Stimulated activated CD8-positive, alpha-beta memory T cell treated with anti-CD3 and anti-CD28 coated beads, Interleukin-7, amount 100 ng/mL, for 48 hours (primary cell): ENCODE measurements at regions not wholly inside any gene's neighbourhood (a gene's known extent, or its start where the extent isn't known, plus 50 kb on each side); places are given as distances from the start of the nearest gene placed in this dataset.
"Not testable (repeated sequence)": the region's sequence is repeated elsewhere in the genome, so short reads cannot be mapped to it uniquely, and the experiment has no call there.

ENCODE experiments used
- DNase-seq, 2 donors: peaks; one replicate each; pipeline ENCODE4 v3.0.0-alpha.2; 2020; ENCODE audit warnings: low read depth in 1 of 2; ENCODE audit errors: extremely low read depth in 1 of 2

- DNase-seq, result no peak
Observed at GRCh38 chr2:44051593-44052347, 56.0 kb upstream of the LRPPRC start.

DNA sequence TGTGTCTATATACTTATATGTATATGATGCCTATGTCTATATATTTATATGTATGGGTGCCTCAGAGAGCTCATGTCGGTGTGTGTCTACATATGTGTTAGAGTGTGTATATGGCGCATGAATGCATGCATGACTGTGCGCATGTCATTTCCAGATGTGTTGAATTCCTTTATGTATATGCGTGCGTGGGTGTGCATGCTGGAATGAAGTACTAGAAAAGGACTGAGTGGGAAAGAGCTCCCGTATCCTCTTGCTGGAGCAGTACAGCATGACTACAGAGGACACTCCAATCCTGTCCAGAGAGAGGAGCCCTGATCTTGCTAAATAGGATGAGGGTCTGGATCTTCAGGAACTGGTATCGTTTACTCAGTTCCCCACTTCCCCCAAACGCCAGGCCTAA is 56.8 kb upstream of the LRPPRC start:
- no peak for DNase-seq

- DNase-seq, result no peak
Observed at GRCh38 chr2:44053052-44053451, 57.3 kb upstream of the LRPPRC start.

DNA sequence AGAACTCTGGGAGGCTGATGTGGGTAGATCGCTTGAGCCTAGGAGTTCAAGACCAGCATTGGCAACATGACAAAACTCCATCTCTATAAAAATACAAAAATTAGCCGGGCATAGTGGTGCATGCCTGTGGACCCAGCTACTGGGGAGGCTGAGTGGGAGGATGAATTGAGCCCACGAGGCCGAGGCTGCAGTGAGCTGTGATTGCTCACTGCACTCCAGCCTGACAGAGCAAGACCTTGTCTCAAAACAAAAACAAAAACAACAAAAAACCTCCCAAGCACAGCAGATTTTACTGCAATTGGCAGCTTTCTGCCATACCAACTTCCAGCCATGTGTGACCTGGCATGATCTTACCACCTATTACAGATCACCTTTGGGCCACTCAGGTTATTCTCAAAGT is 57.7 kb upstream of the LRPPRC start:
- DNase-seq, result no peak

- no peak for DNase-seq
Observed at GRCh38 chr2:44055229-44055628, 59.4 kb upstream of the LRPPRC start.

DNA sequence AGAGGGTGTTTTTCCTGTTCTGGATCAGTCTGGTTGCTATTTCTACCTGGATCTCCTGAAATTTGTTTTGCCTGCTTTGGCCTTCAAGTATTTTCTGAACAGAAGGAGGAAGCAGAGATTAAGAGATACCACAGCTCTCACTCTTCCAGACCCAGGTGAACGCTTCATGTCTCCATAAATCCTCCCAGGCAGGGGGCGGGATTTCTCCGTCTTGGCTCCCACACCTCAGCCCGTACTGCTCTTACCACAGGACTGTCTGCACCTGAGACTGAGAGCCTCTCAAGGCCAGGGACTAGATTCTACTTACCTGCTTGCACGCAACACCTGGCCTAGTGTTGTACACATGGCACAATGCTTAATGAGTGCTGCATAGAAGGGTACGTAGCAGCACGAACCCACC is 59.9 kb upstream of the LRPPRC start:
- no peak for DNase-seq

DNA sequence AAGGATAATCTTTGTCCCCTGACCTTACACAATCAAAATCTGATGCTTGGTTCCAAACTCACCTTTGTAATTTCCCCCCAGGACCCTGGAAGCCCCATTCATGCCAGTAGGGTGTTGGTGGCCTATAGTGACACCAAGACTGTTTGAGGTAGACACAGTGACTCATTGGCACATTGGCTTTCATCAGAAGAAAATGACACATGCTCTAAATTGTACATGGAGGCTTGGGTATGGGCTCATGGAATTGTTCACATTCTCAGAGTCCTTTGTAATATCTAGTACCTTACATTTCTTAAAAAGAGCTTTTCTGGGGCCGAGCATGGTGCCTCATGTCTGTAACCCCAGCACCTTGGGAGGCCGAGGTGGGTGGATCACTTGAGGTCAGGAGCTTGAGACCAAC is 61.2 kb upstream of the LRPPRC start:
- DNase-seq, result no peak

DNA sequence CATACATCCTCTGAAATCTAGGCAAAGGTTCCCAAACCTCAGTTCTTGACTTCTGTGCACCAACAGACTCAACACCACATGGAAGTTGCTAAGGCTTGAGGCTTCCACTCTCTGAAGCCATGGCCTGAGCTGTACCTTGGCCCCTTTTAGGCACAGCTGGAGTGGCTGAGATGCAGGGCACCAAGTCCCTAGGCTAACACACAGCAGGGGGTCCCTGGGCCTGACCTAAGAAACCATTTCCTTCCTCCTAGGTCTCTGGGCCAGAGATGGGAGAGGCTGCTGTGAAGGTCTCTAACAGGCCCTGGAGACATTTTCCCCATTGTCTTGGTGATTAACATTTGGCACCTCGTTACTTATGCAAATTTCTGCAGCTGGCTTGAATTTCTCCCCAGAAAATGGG is 64.5 kb upstream of the LRPPRC start:
- DNase-seq, result not testable (repeated sequence)

DNA sequence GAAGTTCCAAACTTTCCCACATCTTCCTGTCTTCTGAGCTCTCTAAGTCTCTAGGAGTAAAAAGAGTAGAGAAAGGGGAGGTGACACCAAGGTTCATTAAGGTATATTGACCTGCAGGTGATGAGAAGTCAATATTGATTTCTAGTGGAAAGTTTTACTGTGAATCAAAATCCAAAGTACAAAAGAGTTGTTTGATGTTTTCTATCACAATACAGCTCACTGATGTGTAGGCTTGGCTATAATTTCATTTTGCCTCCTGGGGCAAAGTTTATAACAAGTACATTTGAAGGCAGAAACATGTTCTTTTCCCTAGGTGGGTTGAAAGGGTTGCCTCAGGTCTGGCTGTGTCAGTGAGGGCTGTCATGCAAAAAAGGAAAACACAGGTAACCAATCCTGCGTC is 65.2 kb upstream of the LRPPRC start:
- no peak for DNase-seq

- no peak for DNase-seq
Observed at GRCh38 chr2:44061469-44061868, 65.7 kb upstream of the LRPPRC start.

DNA sequence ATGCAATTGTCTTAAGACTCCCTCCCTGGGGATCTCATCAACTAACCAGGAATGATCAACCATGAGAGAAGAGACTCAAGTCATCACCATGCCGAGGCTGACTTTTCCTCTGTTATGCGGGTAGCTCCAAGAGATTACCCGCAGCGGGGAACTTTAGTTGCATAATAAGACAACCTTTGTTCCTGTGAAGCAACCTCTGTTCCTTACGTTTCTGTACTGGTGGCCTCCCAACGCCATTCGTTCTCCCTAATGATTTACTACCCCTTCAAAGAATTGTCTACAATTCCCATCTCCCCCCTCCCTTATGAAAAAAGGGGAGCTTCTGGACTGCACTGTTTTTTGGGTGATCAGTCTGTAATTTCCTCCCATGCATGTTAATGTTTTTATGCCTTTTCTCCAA is 66.1 kb upstream of the LRPPRC start:
- no peak for DNase-seq

DNA sequence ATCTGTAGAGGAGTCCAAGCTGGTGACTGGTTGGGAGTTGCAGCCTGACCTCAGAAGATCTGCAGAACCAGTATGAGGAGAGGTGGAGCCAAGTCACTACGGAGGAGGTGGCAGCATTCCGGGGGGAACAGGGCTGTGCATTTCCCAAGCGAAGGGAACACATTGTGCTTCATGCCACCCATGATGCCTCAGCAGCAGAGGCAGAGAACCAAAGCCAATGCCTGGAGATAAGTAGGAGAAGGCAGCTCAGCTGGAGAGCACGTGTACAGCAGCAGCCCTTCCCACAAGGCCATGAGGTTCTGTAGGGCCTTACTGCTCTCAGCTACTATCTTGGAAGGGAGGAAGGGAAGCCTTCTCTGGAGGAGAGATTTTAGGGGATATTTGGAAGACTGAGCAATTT is 67.2 kb upstream of the LRPPRC start:
- no peak for DNase-seq

DNA sequence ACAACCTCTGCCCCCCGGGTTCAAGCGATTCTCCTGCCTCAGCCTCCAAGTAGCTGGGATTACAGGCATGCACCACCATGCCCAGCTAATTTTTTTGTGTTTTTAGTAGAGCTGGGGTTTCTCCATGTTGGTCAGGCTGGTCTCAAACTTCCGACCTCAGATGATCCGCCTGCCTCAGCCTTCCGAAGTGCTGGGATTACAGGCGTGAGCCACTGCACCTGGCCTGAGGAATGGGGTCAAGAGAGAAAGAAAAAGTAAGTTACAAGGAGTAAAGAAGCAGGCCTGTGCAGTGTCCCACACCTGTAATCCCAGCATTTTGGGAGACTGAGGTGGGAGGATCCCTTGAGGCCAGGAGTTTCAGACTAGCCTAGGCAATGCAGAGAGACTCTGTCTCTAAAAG is 68.5 kb upstream of the LRPPRC start:
- DNase-seq, result not testable (repeated sequence)

- not testable (repeated sequence) for DNase-seq
Observed at GRCh38 chr2:44067012-44067790, 71.4 kb upstream of the LRPPRC start.

- DNase-seq, result not testable (repeated sequence)
Observed at GRCh38 chr2:44067791-44068181, 72.0 kb upstream of the LRPPRC start.

- no peak for DNase-seq
Observed at GRCh38 chr2:44071454-44072046, 75.8 kb upstream of the LRPPRC start.

DNA sequence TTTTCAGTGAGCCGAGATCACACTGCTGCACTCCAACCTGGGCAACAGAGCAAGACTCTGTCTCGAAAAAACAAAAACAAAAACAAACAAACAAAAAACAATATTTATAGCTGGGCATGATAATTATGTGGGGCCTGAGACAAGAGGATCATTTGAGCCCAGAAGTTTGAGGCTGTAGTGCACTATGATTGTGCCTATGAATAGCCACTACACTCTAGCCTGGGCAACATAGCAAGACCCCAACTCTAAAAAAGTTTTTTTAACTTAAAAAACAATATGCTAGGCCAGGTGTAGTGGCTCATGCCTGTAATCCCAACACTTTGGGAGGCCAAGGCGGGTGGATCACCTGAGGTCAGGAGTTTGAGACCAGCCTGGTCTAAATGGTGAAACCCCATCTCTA is 77.9 kb upstream of the LRPPRC start:
- DNase-seq, result not testable (repeated sequence)

DNA sequence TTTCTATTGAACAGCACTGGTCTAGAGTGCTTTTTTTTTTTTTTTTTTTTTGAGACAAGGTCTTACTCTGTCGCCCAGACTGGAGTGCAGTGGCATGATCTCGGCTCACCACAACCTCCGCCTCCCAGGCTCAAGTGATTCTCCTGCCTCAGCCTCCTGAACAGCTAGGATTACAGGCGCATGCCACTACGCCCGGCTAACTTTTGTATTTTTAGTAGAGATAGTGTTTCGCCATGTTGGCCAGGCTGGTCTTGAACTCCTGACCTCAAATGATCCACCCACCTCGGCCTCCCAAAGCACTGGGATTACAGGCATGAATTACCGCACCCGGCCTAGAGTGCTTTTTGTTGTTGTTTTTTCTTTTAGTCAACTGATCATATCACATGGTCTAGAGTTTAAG is 79.0 kb upstream of the LRPPRC start:
- not testable (repeated sequence) for DNase-seq

GRCh38 chr2:44075541-44075940 is 79.8 kb upstream of the LRPPRC start:
- no peak for DNase-seq

GRCh38 chr2:44077942-44078511 is 82.2 kb upstream of the LRPPRC start:
- DNase-seq, result no peak

DNA sequence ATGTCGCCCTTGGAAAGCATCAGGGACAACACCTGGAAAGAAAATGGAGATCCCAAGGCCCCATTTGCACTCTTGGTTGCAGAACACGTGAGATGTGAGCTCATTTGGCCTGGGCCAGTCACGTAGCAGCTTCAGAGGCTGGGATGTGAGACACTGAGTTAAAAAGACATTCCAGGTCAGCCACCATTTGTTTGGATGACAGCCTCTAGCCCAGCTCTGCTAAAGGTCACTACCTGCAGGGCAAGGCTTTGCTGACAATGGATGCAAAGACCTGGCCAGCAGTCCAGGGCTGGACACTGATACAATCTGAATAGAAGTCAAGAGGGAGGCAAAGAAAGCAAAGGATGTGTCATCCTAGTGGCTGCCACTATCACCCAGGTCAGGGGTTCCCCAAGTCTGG is 83.9 kb upstream of the LRPPRC start:
- no peak for DNase-seq

DNA sequence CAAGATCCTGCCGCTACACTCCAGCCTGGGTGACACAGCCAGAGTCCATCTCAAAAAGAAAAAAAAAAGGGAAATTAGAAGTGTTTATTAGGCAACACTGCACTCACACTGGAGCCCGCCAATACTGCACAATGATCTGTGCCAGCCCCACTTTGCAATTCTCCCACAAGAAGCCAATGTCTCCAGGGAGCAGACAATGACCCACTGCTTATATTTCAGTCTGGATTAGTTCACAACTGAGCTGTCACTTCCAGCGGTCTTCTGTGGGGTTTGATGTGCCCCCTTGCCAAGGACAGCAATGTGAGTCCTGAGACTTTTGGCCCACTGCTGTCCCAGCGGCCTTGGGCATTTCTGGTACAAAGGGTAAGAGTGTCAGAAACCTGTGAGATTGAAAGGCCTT is 85.6 kb upstream of the PPM1B start:
- DNase-seq, result no peak
